Glutamatergic neuron (in vitro differentiated cells): ENCODE measurements at regions not wholly inside any gene's neighbourhood (a gene's known extent, or its start where the extent isn't known, plus 50 kb on each side); places are given as distances from the start of the nearest gene placed in this dataset.
"Not testable (repeated sequence)": the region's sequence is repeated elsewhere in the genome, so short reads cannot be mapped to it uniquely, and the experiment has no call there.

Experiments
- DNase-seq: peaks from one replicate; pipeline ENCODE4 v3.0.0; 2022
- H3K27ac Mint-ChIP-seq: one replicate; pipeline ENCODE4 v1.8.0; 2020; ENCODE audit warnings: mild to moderate bottlenecking, mixed read lengths, inconsistent platforms; ENCODE audit not compliant: unreplicated experiment
- H3K27me3 Mint-ChIP-seq: one replicate; pipeline ENCODE4 v1.8.0; 2020; ENCODE audit warnings: mild to moderate bottlenecking, moderate library complexity, mixed read lengths, inconsistent platforms; ENCODE audit not compliant: unreplicated experiment
- H3K36me3 Mint-ChIP-seq: one replicate; pipeline ENCODE4 v1.8.0; 2020; ENCODE audit warnings: mild to moderate bottlenecking, mixed read lengths, inconsistent platforms; ENCODE audit not compliant: unreplicated experiment
- H3K4me1 Mint-ChIP-seq: one replicate; pipeline ENCODE4 v1.8.0; 2020; ENCODE audit warnings: mild to moderate bottlenecking, low read depth, mixed read lengths, inconsistent platforms; ENCODE audit not compliant: unreplicated experiment
- H3K4me3 Mint-ChIP-seq: one replicate; pipeline ENCODE4 v1.8.0; 2020; ENCODE audit warnings: mild to moderate bottlenecking, mixed read lengths, inconsistent platforms; ENCODE audit not compliant: unreplicated experiment
- H3K9me3 Mint-ChIP-seq: one replicate; pipeline ENCODE4 v1.8.0; 2020; ENCODE audit warnings: mild to moderate bottlenecking, moderate library complexity, mixed read lengths, inconsistent platforms; ENCODE audit not compliant: unreplicated experiment
- CTCF ChIP-seq: fragments of 200-600 bp; sonication (generic); IDR thresholded peaks from one replicate; pipeline ENCODE4 v1.5.0; 2021; ENCODE audit not compliant: partially characterized antibody, unreplicated experiment

- no peak for TF ChIP-seq CTCF
- peaks cover 2% of the 10 kb centered on the region for H3K27me3 Mint-ChIP-seq
- no peaks in the 10 kb centered on the region for H3K9me3 Mint-ChIP-seq
- no peak overlapping the region for H3K27ac Mint-ChIP-seq
- H3K4me1 Mint-ChIP-seq = peaks cover 1% of the 10 kb centered on the region
- peaks cover 11% of the 10 kb centered on the region for H3K36me3 Mint-ChIP-seq
- no peak overlapping the region for H3K4me3 Mint-ChIP-seq
- no peak for DNase-seq
Measured at GRCh38 chr3:166510382-166510781, 673.2 kb upstream of the BCHE start.

- not testable (repeated sequence) for H3K27ac Mint-ChIP-seq, DNase-seq, H3K9me3 Mint-ChIP-seq, H3K36me3 Mint-ChIP-seq, H3K4me1 Mint-ChIP-seq, H3K4me3 Mint-ChIP-seq, H3K27me3 Mint-ChIP-seq
Measured at GRCh38 chr3:166500420-166500819, 663.2 kb upstream of the BCHE start.

- H3K27ac Mint-ChIP-seq = no peak overlapping the region
- no peak for TF ChIP-seq CTCF
- H3K4me1 Mint-ChIP-seq = peaks cover 2% of the 10 kb centered on the region
- H3K4me3 Mint-ChIP-seq = no peak overlapping the region
- H3K36me3 Mint-ChIP-seq = peaks cover 4% of the 10 kb centered on the region
- no peak for DNase-seq
- H3K27me3 Mint-ChIP-seq = no peaks in the 10 kb centered on the region
- H3K9me3 Mint-ChIP-seq = peaks cover 2% of the 10 kb centered on the region
Measured at GRCh38 chr3:166499636-166500035, 662.4 kb upstream of the BCHE start.

- Mint-ChIP-seq H3K4me1 (peaks cover 2% of the 10 kb centered on the region), H3K27ac (no peak overlapping the region), H3K36me3 (peaks cover under 1% of the 10 kb centered on the region), H3K27me3 (no peaks in the 10 kb centered on the region), H3K4me3 (no peak overlapping the region), H3K9me3 (peaks cover 2% of the 10 kb centered on the region)
- no peak for DNase-seq
- TF ChIP-seq CTCF = no peak
Measured at GRCh38 chr3:166498446-166498845, 661.2 kb upstream of the BCHE start.

GRCh38 chr3:166489826-166490225 lies 652.6 kb upstream of the BCHE start:
- no peak overlapping the region for H3K4me3 Mint-ChIP-seq
- DNase-seq = no peak
- no peak for TF ChIP-seq CTCF
- H3K27ac Mint-ChIP-seq = no peak overlapping the region
- no peaks in the 10 kb centered on the region for H3K27me3 Mint-ChIP-seq
- no peaks in the 10 kb centered on the region for H3K9me3 Mint-ChIP-seq
- H3K36me3 Mint-ChIP-seq = no peaks in the 10 kb centered on the region
- peaks cover 7% of the 10 kb centered on the region for H3K4me1 Mint-ChIP-seq
